Natural killer cell (primary cell): ENCODE measurements at regions not wholly inside any gene's neighbourhood (a gene's known extent, or its start where the extent isn't known, plus 50 kb on each side); places are given as distances from the start of the nearest gene placed in this dataset.
"Not testable (repeated sequence)": the region's sequence is repeated elsewhere in the genome, so short reads cannot be mapped to it uniquely, and the experiment has no call there.

Source experiments
- ATAC-seq, 3 donors: fragments of 150-1000 bp in 2 of 3; fragments of 200-7000 bp in 1 of 3; cut with Tn5 transposase; 1 replicate in 1 of 3; 2 replicates in 2 of 3; pipeline ENCODE4 v1.10.0; 2021; ENCODE audit warnings: mild to moderate bottlenecking in 2 of 3, moderate library complexity in 2 of 3
- DNase-seq, 2 donors: peaks; one replicate each; pipeline versions ENCODE4 v3.0.0 to v3.0.0-alpha.2; 2013 to 2021; ENCODE audit warnings: mixed read lengths in 1 of 2
- H3K27ac ChIP-seq: one replicate; pipeline ENCODE4 v1.5.1; 2013; ENCODE audit warnings: mild to moderate bottlenecking, low read length
- H3K27me3 ChIP-seq: one replicate; pipeline ENCODE4 v1.6.1; 2013; ENCODE audit warnings: low read length; ENCODE audit not compliant: control insufficient read depth, insufficient read depth
- H3K36me3 ChIP-seq: one replicate; pipeline ENCODE4 v1.6.1; 2013; ENCODE audit warnings: low read length; ENCODE audit not compliant: control insufficient read depth, insufficient read depth
- H3K4me1 ChIP-seq: one replicate; pipeline ENCODE4 v1.6.1; 2013; ENCODE audit warnings: low read length; ENCODE audit not compliant: control insufficient read depth, insufficient read depth
- H3K4me3 ChIP-seq: one replicate; pipeline ENCODE4 v1.5.1; 2013; ENCODE audit warnings: low read length
- H3K9me3 ChIP-seq: one replicate; pipeline ENCODE4 v1.6.1; 2013; ENCODE audit warnings: low read length; ENCODE audit not compliant: control insufficient read depth, insufficient read depth
- H3K27ac Mint-ChIP-seq, 2 donors: one replicate each; pipeline ENCODE4 v1.8.0; 2022; ENCODE audit warnings: mild to moderate bottlenecking in 2 of 2, mixed read lengths in 2 of 2, moderate library complexity in 1 of 2
- H3K27me3 Mint-ChIP-seq, 2 donors: one replicate each; pipeline ENCODE4 v1.8.0; 2022; ENCODE audit warnings: low read depth in 2 of 2, mixed read lengths in 2 of 2
- H3K36me3 Mint-ChIP-seq: one replicate; pipeline ENCODE4 v1.8.0; 2022; ENCODE audit warnings: mixed read lengths
- H3K4me1 Mint-ChIP-seq, 2 donors: one replicate each; pipeline ENCODE4 v1.8.0; 2022; ENCODE audit warnings: mixed read lengths in 2 of 2
- H3K4me3 Mint-ChIP-seq: one replicate; pipeline ENCODE4 v1.8.0; 2022; ENCODE audit warnings: mild to moderate bottlenecking, moderate library complexity, mixed read lengths
- H3K9me3 Mint-ChIP-seq, 2 donors: one replicate each; pipeline ENCODE4 v1.8.0; 2022; ENCODE audit warnings: mixed read lengths in 2 of 2
- CTCF ChIP-seq: fragments of 200-600 bp; IDR thresholded peaks from one replicate; pipeline ENCODE4 v1.8.0; 2022; ENCODE audit warnings: antibody characterized with exemption
- WGBS: methylation state at CpG from one replicate; pipeline ENCODE4 v1.1.7; 2013; ENCODE audit warnings: missing lambda C conversion rate; ENCODE audit not compliant: insufficient coverage; 5-methylcytosine and 5-hydroxymethylcytosine counted together
- intact Hi-C: fragments of 100-400 bp; cut with micrococcal nuclease; formaldehyde crosslinking; loops from one replicate; pipeline ENCODE4 v1.14.2; 2022

- no peak overlapping the region for H3K27ac Mint-ChIP-seq
- DNase-seq (no peak), ATAC-seq (no peak)
- Histone ChIP-seq H3K27me3 (no peaks in the 10 kb centered on the region), H3K9me3 (no peaks in the 10 kb centered on the region), H3K27ac (no peak overlapping the region), H3K4me3 (no peak overlapping the region), H3K36me3 (no peaks in the 10 kb centered on the region), H3K4me1 (no peaks in the 10 kb centered on the region)
- H3K4me1 Mint-ChIP-seq, result no peaks in the 10 kb centered on the region
- H3K27me3 Mint-ChIP-seq, result peaks cover 0 to under 1% of the 10 kb centered on the region in 2 donors
- intact Hi-C loops, result no loop called here
- TF ChIP-seq CTCF, result no peak
- WGBS, result no CpG with 5 or more reads among the region's 1 CpG
- no peaks in the 10 kb centered on the region for H3K36me3 Mint-ChIP-seq
- no peak overlapping the region for H3K4me3 Mint-ChIP-seq
- no peaks in the 10 kb centered on the region for H3K9me3 Mint-ChIP-seq
These were observed 440.5 kb upstream of the CBLB start for GRCh38 chr3:106309274-106309673.

GRCh38 chr3:106309798-106310197, 441.0 kb upstream of the CBLB start:
- H3K9me3 ChIP-seq, H3K27me3 ChIP-seq, H3K4me3 ChIP-seq, ATAC-seq, H3K27ac ChIP-seq, H3K36me3 ChIP-seq, H3K9me3 Mint-ChIP-seq, H3K4me1 ChIP-seq, H3K27ac Mint-ChIP-seq, intact Hi-C loops, H3K27me3 Mint-ChIP-seq, H3K4me1 Mint-ChIP-seq, H3K36me3 Mint-ChIP-seq, H3K4me3 Mint-ChIP-seq, DNase-seq: not testable (repeated sequence)
- WGBS, result 100% methylated on average over 3 of the region's 4 CpGs

GRCh38 chr3:106317141-106318055, 448.6 kb upstream of the CBLB start:
- ATAC-seq (no peak), DNase-seq (peak in 1 of 2 donors; percentile 31)
- peaks cover 7% of the 10 kb centered on the region in 2 donors for H3K4me1 Mint-ChIP-seq
- Histone ChIP-seq H3K27me3 (no peaks in the 10 kb centered on the region), H3K4me1 (peaks cover 2% of the 10 kb centered on the region), H3K9me3 (no peaks in the 10 kb centered on the region), H3K36me3 (no peaks in the 10 kb centered on the region), H3K4me3 (no peak overlapping the region), H3K27ac (no peak overlapping the region)
- H3K9me3 Mint-ChIP-seq, result no peaks in the 10 kb centered on the region
- 96% methylated on average over 6 of the region's 6 CpGs for WGBS
- H3K27me3 Mint-ChIP-seq, result peaks cover 7 to 10% of the 10 kb centered on the region in 2 donors
- no peak overlapping the region for H3K27ac Mint-ChIP-seq
- intact Hi-C loops, result no loop called here
- no peaks in the 10 kb centered on the region for H3K36me3 Mint-ChIP-seq
- H3K4me3 Mint-ChIP-seq, result no peak overlapping the region
- no peak for TF ChIP-seq CTCF

- intact Hi-C loops, H3K27me3 Mint-ChIP-seq, H3K4me3 ChIP-seq, ATAC-seq, DNase-seq, H3K4me3 Mint-ChIP-seq, H3K4me1 ChIP-seq, H3K9me3 Mint-ChIP-seq, H3K27me3 ChIP-seq, H3K4me1 Mint-ChIP-seq, H3K36me3 ChIP-seq, H3K27ac Mint-ChIP-seq, H3K27ac ChIP-seq, H3K9me3 ChIP-seq, H3K36me3 Mint-ChIP-seq: not testable (repeated sequence)
- no CpG with 5 or more reads among the region's 1 CpG for WGBS
These were observed 452.6 kb upstream of the CBLB start for GRCh38 chr3:106321438-106321837.
